ENCODE measurements at regions not wholly inside any gene's neighbourhood (a gene's known extent, or its start where the extent isn't known, plus 50 kb on each side); places are given as distances from the start of the nearest gene placed in this dataset.

GRCh38 chr6:102562713-102563112 is 1169.2 kb downstream of the GRIK2 start:
- no peak for DNase-seq
- H3K9me3 Mint-ChIP-seq (ENCODE audit: unreplicated experiment): peaks cover 2% of the 10 kb centered on the region
- TF ChIP-seq, protein P1, sequence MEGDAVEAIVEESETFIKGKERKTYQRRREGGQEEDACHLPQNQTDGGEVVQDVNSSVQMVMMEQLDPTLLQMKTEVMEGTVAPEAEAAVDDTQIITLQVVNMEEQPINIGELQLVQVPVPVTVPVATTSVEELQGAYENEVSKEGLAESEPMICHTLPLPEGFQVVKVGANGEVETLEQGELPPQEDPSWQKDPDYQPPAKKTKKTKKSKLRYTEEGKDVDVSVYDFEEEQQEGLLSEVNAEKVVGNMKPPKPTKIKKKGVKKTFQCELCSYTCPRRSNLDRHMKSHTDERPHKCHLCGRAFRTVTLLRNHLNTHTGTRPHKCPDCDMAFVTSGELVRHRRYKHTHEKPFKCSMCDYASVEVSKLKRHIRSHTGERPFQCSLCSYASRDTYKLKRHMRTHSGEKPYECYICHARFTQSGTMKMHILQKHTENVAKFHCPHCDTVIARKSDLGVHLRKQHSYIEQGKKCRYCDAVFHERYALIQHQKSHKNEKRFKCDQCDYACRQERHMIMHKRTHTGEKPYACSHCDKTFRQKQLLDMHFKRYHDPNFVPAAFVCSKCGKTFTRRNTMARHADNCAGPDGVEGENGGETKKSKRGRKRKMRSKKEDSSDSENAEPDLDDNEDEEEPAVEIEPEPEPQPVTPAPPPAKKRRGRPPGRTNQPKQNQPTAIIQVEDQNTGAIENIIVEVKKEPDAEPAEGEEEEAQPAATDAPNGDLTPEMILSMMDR (IDR thresholded peaks at IDR 0.05; ENCODE audit: partially characterized antibody, unreplicated experiment): no peak
- no peaks in the 10 kb centered on the region for H3K4me1 Mint-ChIP-seq (ENCODE audit: low read depth, unreplicated experiment)
- H3K27me3 Mint-ChIP-seq (ENCODE audit: unreplicated experiment): no peaks in the 10 kb centered on the region
- H3K4me3 Mint-ChIP-seq (ENCODE audit: unreplicated experiment): no peak overlapping the region
- H3K36me3 Mint-ChIP-seq (ENCODE audit: unreplicated experiment): no peaks in the 10 kb centered on the region
- no peak overlapping the region for H3K27ac Mint-ChIP-seq (ENCODE audit: unreplicated experiment)

- H3K9me3 Mint-ChIP-seq (ENCODE audit: unreplicated experiment): no peaks in the 10 kb centered on the region
- peaks cover 1% of the 10 kb centered on the region for H3K27me3 Mint-ChIP-seq (ENCODE audit: unreplicated experiment)
- TF ChIP-seq, protein P1 (IDR thresholded peaks at IDR 0.05; ENCODE audit: partially characterized antibody, unreplicated experiment): no peak
These were observed 1159.7 kb downstream of the GRIK2 start for GRCh38 chr6:102553214-102553613.

DNA sequence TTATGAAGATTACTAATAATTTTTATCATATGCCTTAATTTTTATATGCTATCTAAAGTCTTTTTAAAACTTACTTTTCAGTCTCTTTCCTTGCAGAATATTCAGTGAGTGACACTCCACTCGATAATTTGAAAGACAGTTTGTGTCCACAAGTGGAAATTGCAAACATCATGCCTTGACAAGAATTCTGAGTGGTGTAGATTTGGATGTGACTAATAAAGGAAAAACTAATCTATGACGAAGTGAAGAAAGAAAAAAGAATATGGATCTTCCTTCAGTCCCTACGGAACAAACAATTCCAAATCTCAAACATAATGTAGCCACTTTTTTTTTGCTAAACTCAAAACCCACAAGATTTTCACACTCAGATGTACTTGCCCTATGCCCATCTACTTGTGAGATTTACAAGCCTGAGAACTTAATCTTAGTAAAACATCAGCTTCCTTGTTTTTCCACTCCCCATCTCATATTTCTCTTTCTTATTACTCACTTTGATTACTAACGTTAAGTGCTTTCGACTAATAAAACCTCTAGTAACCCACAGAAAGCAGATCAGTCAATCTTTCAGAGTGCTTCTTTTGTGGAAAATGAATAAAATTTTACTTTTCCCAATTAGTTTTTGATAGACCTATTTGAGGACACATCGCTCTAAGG is 1155.8 kb downstream of the GRIK2 start:
- no peaks in the 10 kb centered on the region for H3K36me3 Mint-ChIP-seq (ENCODE audit: unreplicated experiment)
- H3K4me1 Mint-ChIP-seq (ENCODE audit: low read depth, unreplicated experiment): no peaks in the 10 kb centered on the region
- TF ChIP-seq, protein P1 (IDR thresholded peaks at IDR 0.05; ENCODE audit: partially characterized antibody, unreplicated experiment): no peak
- no peaks in the 10 kb centered on the region for H3K9me3 Mint-ChIP-seq (ENCODE audit: unreplicated experiment)
- no peak overlapping the region for H3K27ac Mint-ChIP-seq (ENCODE audit: unreplicated experiment)
- peaks cover 1% of the 10 kb centered on the region for H3K27me3 Mint-ChIP-seq (ENCODE audit: unreplicated experiment)
- H3K4me3 Mint-ChIP-seq (ENCODE audit: unreplicated experiment): no peak overlapping the region
- no peak for DNase-seq

More at GRCh38 chr6:102553214-102553613, 1159.7 kb downstream of the GRIK2 start:
- H3K4me1 Mint-ChIP-seq (ENCODE audit: low read depth, unreplicated experiment): no peaks in the 10 kb centered on the region
- no peaks in the 10 kb centered on the region for H3K36me3 Mint-ChIP-seq (ENCODE audit: unreplicated experiment)
- no peak overlapping the region for H3K4me3 Mint-ChIP-seq (ENCODE audit: unreplicated experiment)
- no peak for DNase-seq
- no peak overlapping the region for H3K27ac Mint-ChIP-seq (ENCODE audit: unreplicated experiment)

DNA sequence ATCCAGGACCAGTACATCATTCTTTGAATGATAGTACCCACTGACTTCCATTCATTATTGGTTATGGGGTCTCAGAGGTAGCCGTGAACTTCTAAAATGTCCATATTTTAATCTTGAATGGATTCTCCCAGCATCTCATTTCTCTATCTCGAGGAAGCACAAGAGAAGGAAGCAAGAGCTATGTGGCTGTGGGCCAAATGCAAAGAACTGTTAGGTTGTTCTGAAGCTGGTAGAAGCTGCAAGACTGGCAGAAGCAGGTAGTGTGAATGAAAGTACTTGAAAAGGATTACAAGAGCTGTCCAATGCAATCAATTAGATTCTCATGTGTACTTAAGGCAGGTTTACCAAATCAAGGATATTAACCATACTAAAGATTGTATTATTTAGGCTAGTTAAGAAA is 1131.8 kb downstream of the GRIK2 start:
- no peak for DNase-seq
- Mint-ChIP-seq H3K36me3 (ENCODE audit: unreplicated experiment) (no peaks in the 10 kb centered on the region), H3K27ac (ENCODE audit: unreplicated experiment) (no peak overlapping the region), H3K9me3 (ENCODE audit: unreplicated experiment) (no peaks in the 10 kb centered on the region), H3K4me1 (ENCODE audit: low read depth, unreplicated experiment) (no peaks in the 10 kb centered on the region), H3K27me3 (ENCODE audit: unreplicated experiment) (no peaks in the 10 kb centered on the region), H3K4me3 (ENCODE audit: unreplicated experiment) (no peak overlapping the region)
- TF ChIP-seq, protein P1 (IDR thresholded peaks at IDR 0.05; ENCODE audit: partially characterized antibody, unreplicated experiment): no peak

- H3K27ac Mint-ChIP-seq (ENCODE audit: unreplicated experiment): no peak overlapping the region
- no peaks in the 10 kb centered on the region for H3K27me3 Mint-ChIP-seq (ENCODE audit: unreplicated experiment)
- no peaks in the 10 kb centered on the region for H3K36me3 Mint-ChIP-seq (ENCODE audit: unreplicated experiment)
- peaks cover 2% of the 10 kb centered on the region for H3K9me3 Mint-ChIP-seq (ENCODE audit: unreplicated experiment)
- no peak for DNase-seq
- TF ChIP-seq, protein P1 (IDR thresholded peaks at IDR 0.05; ENCODE audit: partially characterized antibody, unreplicated experiment): no peak
- peaks cover 12% of the 10 kb centered on the region for H3K4me1 Mint-ChIP-seq (ENCODE audit: low read depth, unreplicated experiment)
- no peak overlapping the region for H3K4me3 Mint-ChIP-seq (ENCODE audit: unreplicated experiment)
These were observed 1127.5 kb downstream of the GRIK2 start for GRCh38 chr6:102520966-102521365.

All from glutamatergic neuron (in vitro differentiated cells).